ENCODE measurements at regions not wholly inside any gene's neighbourhood (a gene's known extent, or its start where the extent isn't known, plus 50 kb on each side); places are given as distances from the start of the nearest gene placed in this dataset.

GRCh38 chr14:98175436-98175835, 1096.6 kb downstream of the BCL11B start:
- ATAC-seq: no peak

DNA sequence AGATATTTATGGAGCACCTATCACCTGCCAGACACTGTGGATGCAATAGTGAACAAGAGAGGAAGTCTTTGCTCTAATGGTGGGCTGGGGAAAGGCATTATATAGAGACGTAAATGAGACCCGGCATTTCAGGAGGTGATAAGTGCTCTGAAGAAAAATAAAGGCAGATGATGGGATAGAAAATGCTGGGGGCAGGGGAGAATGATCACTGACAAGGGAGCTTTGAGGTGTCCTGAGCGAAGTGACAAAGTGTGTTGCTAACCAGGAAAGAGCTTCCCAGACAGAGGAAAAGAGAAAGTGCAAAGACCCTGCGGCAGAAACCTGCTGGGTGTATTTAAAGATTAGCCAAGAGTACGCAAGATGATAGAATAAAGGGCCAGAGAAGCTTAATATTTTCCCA, 1096.1 kb downstream of the BCL11B start:
- intact Hi-C loops (cut with micrococcal nuclease; ENCODE audit: unreplicated experiment): no loop called here
- FAIRE-seq: no peak
- 34% methylated on average over 5 of the region's 5 CpGs for WGBS (ENCODE audit: low lambda C conversion rate)

More at GRCh38 chr14:98175436-98175835, 1096.6 kb downstream of the BCL11B start:
- Histone ChIP-seq H3K9me3 (ENCODE audit: low read length) (peaks cover 63% of the 10 kb centered on the region), H3K9ac (ENCODE audit: insufficient read depth, low read depth, low read length) (no peak overlapping the region), H3K4me3 (replicated peaks in 1 of 3; ENCODE audit: insufficient read depth in 1 of 3, low read depth in 2 of 3, low read length in 3 of 3) (no peak overlapping the region), H3K27ac (ENCODE audit: extremely low read length, insufficient read depth, low read length) (no peak overlapping the region), H3K4me1 (ENCODE audit: insufficient read depth, low read length) (no peaks in the 10 kb centered on the region), H3K4me2 (ENCODE audit: low read depth, low read length) (no peak overlapping the region), H3K36me3 (replicated peaks in 1 of 2; ENCODE audit: control insufficient read depth in 1 of 2, insufficient read depth in 2 of 2, low read length in 2 of 2) (no peaks in the 10 kb centered on the region), H3K27me3 (ENCODE audit: control insufficient read depth in 1 of 2, insufficient read depth in 2 of 2, low read length in 2 of 2) (no peaks in the 10 kb centered on the region), H2AFZ (ENCODE audit: low read length) (no peak overlapping the region), H3K79me2 (ENCODE audit: insufficient read depth, low read length) (no peaks in the 10 kb centered on the region), H4K20me1 (ENCODE audit: insufficient read depth, low read length) (no peaks in the 10 kb centered on the region)
- ChIA-PET CTCF (ENCODE audit: low intra/inter-chr PET ratio, low total read pairs) (no interaction called here), POLR2A (no interaction called here)
- no TSS peak for BruUV-seq (replicated peaks)
- no peak for FAIRE-seq
- DNase-seq (ENCODE audit: low spot score): no peak
- intact Hi-C loops (cut with micrococcal nuclease; ENCODE audit: unreplicated experiment) (no loop called here), in situ Hi-C loops (cut with HindIII; ENCODE audit: extremely low pct_ligation_motif_present, low pct_unique_long_range_greater_than_20kb) (no loop called here)
- TF ChIP-seq TBP (CRISPR knock-in tag; IDR thresholded peaks at IDR 0.05) (no peak), MXD3 (CRISPR knock-in tag; IDR thresholded peaks at IDR 0.05) (no peak), TAF1 (CRISPR knock-in tag; IDR thresholded peaks at IDR 0.05) (no peak)
- TF ChIP-seq, protein P1, sequence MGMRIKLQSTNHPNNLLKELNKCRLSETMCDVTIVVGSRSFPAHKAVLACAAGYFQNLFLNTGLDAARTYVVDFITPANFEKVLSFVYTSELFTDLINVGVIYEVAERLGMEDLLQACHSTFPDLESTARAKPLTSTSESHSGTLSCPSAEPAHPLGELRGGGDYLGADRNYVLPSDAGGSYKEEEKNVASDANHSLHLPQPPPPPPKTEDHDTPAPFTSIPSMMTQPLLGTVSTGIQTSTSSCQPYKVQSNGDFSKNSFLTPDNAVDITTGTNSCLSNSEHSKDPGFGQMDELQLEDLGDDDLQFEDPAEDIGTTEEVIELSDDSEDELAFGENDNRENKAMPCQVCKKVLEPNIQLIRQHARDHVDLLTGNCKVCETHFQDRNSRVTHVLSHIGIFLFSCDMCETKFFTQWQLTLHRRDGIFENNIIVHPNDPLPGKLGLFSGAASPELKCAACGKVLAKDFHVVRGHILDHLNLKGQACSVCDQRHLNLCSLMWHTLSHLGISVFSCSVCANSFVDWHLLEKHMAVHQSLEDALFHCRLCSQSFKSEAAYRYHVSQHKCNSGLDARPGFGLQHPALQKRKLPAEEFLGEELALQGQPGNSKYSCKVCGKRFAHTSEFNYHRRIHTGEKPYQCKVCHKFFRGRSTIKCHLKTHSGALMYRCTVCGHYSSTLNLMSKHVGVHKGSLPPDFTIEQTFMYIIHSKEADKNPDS (CRISPR knock-in tag; IDR thresholded peaks at IDR 0.05): no peak
- 44% methylated on average over 4 of the region's 4 CpGs for WGBS (ENCODE audit: low lambda C conversion rate)

More for the DNA sequence above, 1096.1 kb downstream of the BCL11B start:
- no peak overlapping the region for H3K4me3 ChIP-seq (replicated peaks in 1 of 3; ENCODE audit: insufficient read depth in 1 of 3, low read depth in 2 of 3, low read length in 3 of 3)
- POLR2A ChIA-PET: no interaction called here
- no peak overlapping the region for H3K9ac ChIP-seq (ENCODE audit: insufficient read depth, low read depth, low read length)
- no peaks in the 10 kb centered on the region for H4K20me1 ChIP-seq (ENCODE audit: insufficient read depth, low read length)
- H3K36me3 ChIP-seq (replicated peaks in 1 of 2; ENCODE audit: control insufficient read depth in 1 of 2, insufficient read depth in 2 of 2, low read length in 2 of 2): no peaks in the 10 kb centered on the region
- BruUV-seq (replicated peaks): no TSS peak
- in situ Hi-C loops (cut with HindIII; ENCODE audit: extremely low pct_ligation_motif_present, low pct_unique_long_range_greater_than_20kb): no loop called here
- no peak for DNase-seq (ENCODE audit: low spot score)
- CTCF ChIA-PET (ENCODE audit: low intra/inter-chr PET ratio, low total read pairs): no interaction called here
- peaks cover 61% of the 10 kb centered on the region for H3K9me3 ChIP-seq (ENCODE audit: low read length)
- no peak for TF ChIP-seq ZNF33A (CRISPR knock-in tag; IDR thresholded peaks at IDR 0.05; ENCODE audit: borderline replicate concordance)
- no peak for ATAC-seq
- H3K79me2 ChIP-seq (ENCODE audit: insufficient read depth, low read length): no peaks in the 10 kb centered on the region
- H2AFZ ChIP-seq (ENCODE audit: low read length): no peak overlapping the region
- H3K4me2 ChIP-seq (ENCODE audit: low read depth, low read length): no peak overlapping the region
- no peaks in the 10 kb centered on the region for H3K27me3 ChIP-seq (ENCODE audit: control insufficient read depth in 1 of 2, insufficient read depth in 2 of 2, low read length in 2 of 2)
- no peaks in the 10 kb centered on the region for H3K4me1 ChIP-seq (ENCODE audit: insufficient read depth, low read length)
- no peak overlapping the region for H3K27ac ChIP-seq (ENCODE audit: extremely low read length, insufficient read depth, low read length)

All from HepG2 (cell line).